ENCODE measurements at regions not wholly inside any gene's neighbourhood (a gene's known extent, or its start where the extent isn't known, plus 50 kb on each side); places are given as distances from the start of the nearest gene placed in this dataset.

DNA sequence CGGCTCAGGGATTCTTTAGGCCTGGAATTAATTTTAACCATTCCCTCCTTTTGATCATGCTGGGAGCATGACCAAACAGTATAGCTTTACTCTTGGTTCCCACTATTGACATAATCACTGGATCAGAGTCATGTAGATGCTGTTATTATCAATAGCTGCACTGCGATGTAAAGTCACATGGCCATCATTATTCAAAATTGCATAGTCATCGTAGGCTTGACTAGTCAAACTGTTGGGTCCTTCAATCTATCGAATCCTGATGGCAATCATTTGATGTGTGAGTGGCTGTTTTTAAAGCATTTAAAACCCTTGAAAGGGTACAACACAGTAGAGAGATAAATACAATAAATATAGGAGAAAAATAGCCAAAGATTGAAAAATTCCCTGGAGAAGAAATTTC is 1194.1 kb downstream of the EFNA5 start:
- H3K4me3 ChIP-seq (ENCODE audit: low read depth, low read length): no peak overlapping the region
- no peaks in the 10 kb centered on the region for H3K27me3 ChIP-seq (ENCODE audit: control insufficient read depth, insufficient read depth, low read length)
- FAIRE-seq: no peak
- TF ChIP-seq, protein P1, sequence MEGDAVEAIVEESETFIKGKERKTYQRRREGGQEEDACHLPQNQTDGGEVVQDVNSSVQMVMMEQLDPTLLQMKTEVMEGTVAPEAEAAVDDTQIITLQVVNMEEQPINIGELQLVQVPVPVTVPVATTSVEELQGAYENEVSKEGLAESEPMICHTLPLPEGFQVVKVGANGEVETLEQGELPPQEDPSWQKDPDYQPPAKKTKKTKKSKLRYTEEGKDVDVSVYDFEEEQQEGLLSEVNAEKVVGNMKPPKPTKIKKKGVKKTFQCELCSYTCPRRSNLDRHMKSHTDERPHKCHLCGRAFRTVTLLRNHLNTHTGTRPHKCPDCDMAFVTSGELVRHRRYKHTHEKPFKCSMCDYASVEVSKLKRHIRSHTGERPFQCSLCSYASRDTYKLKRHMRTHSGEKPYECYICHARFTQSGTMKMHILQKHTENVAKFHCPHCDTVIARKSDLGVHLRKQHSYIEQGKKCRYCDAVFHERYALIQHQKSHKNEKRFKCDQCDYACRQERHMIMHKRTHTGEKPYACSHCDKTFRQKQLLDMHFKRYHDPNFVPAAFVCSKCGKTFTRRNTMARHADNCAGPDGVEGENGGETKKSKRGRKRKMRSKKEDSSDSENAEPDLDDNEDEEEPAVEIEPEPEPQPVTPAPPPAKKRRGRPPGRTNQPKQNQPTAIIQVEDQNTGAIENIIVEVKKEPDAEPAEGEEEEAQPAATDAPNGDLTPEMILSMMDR (IDR thresholded peaks at IDR 0.05; ENCODE audit: insufficient read depth, low read length, severe bottlenecking): no peak
- no peak for DNase-seq (ENCODE audit: low read depth)
- H3K36me3 ChIP-seq (ENCODE audit: control insufficient read depth, insufficient read depth, low read length): no peaks in the 10 kb centered on the region

DNA sequence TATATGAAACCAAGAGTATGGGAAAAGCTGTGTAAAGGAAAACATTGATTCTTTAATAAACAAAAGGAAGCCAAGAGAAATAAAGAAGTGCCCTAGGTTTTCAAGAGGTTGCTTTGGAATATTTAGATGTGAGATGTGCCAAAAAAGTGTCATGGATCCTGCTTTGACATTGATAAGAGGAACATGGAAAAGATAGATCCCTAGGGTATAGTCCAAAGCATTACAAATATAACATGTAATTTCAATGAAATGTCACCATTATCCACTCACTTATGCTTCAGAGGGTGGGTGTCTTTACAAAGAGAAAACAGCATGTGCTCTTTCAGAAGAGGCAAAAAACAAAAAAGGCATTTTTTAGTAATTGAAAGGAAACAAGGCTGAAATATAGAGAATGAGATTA is 1196.7 kb downstream of the EFNA5 start:
- Histone ChIP-seq H3K4me3 (ENCODE audit: low read depth, low read length) (no peak overlapping the region), H3K36me3 (ENCODE audit: control insufficient read depth, insufficient read depth, low read length) (no peaks in the 10 kb centered on the region), H3K27me3 (ENCODE audit: control insufficient read depth, insufficient read depth, low read length) (no peaks in the 10 kb centered on the region)
- DNase-seq (ENCODE audit: low read depth): no peak
- FAIRE-seq: no peak
- TF ChIP-seq, protein P1 (IDR thresholded peaks at IDR 0.05; ENCODE audit: insufficient read depth, low read length, severe bottlenecking): no peak

DNA sequence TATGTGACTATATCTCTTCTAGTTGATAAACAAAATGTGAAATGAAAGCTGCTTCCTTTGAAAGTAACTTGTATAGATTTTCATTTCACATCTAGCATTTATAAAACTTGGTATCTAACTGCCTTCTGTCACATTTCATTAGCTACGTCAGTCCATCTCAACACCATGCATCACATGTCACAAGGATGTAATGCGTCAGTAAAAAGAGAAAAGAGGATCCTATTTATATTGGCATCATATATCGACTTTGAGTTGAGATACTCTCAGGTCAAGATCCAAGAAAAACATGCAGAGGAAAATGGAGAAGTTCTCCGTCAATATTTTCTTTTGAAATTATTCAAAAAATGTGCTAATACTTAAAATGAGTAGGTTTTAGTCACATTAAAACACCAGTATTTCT is 1211.2 kb downstream of the EFNA5 start:
- Histone ChIP-seq H3K4me3 (ENCODE audit: low read depth, low read length) (no peak overlapping the region), H3K36me3 (ENCODE audit: control insufficient read depth, insufficient read depth, low read length) (no peaks in the 10 kb centered on the region), H3K27me3 (ENCODE audit: control insufficient read depth, insufficient read depth, low read length) (no peaks in the 10 kb centered on the region)
- FAIRE-seq (no peak), DNase-seq (ENCODE audit: low read depth) (no peak)
- TF ChIP-seq, protein P1 (IDR thresholded peaks at IDR 0.05; ENCODE audit: insufficient read depth, low read length, severe bottlenecking): no peak

DNA sequence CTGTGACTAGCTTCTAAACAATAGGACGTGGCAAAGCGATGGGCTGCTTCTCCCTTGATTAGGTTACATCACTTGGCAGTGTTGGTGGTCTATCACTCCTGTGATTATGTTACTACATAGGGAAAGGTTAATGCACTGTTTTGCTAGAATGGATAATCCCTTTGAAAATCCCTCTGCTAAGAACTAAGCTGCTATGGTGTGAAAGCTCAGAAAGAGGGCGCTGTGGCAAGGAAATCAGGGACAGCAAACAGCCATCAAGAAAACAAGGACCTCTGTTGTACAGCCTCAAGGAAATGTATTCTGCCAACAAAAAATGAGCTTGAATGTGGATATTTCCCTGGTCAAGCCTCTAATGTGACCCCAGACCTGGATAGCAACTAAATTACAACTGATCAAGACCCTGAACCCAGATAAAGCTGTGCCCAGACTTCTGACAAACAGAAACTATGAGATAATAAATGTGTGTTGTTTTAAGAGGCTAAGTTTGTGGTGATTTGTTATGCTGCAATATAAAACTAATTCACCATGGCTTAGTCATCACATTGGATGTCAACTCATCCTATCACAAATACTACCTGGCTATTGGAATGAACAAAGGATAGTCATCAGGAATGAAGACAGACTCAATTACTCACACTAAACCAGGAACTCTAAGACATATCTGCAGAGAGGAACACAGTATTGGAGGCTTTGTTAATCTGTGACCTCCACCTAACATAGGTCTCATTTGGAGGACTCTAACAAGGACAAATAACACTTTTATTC is 1215.9 kb downstream of the EFNA5 start:
- FAIRE-seq: peak; percentile 80
- DNase-seq (ENCODE audit: low read depth): peak; percentile 98
- H3K36me3 ChIP-seq (ENCODE audit: control insufficient read depth, insufficient read depth, low read length): no peaks in the 10 kb centered on the region
- no peaks in the 10 kb centered on the region for H3K27me3 ChIP-seq (ENCODE audit: control insufficient read depth, insufficient read depth, low read length)
- TF ChIP-seq, protein P1 (IDR thresholded peaks at IDR 0.05; ENCODE audit: insufficient read depth, low read length, severe bottlenecking): peak; percentile 63
- H3K4me3 ChIP-seq (ENCODE audit: low read depth, low read length): no peak overlapping the region

DNA sequence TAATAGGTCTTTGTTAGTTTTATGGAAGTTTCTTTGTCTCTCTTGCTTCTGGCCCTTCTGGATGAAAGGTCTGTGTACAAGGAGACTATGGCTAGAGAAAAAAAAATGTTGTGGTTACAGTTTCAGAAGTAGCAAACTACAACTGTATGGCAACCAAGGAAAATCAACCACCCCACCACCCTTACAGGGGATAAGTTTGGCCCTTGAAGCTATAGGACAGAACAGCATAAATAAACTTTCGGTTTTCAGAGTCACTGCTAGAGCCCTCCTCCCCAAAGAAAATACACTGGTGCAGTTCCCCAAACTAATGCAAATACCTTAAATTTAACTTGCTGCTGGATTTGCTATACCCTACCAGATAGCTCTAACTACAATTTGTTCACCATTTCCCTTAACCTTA is 1216.7 kb downstream of the EFNA5 start:
- Histone ChIP-seq H3K4me3 (ENCODE audit: low read depth, low read length) (no peak overlapping the region), H3K27me3 (ENCODE audit: control insufficient read depth, insufficient read depth, low read length) (no peaks in the 10 kb centered on the region), H3K36me3 (ENCODE audit: control insufficient read depth, insufficient read depth, low read length) (no peaks in the 10 kb centered on the region)
- no peak for DNase-seq (ENCODE audit: low read depth)
- FAIRE-seq: peak; percentile 7
- TF ChIP-seq, protein P1 (IDR thresholded peaks at IDR 0.05; ENCODE audit: insufficient read depth, low read length, severe bottlenecking): no peak

DNA sequence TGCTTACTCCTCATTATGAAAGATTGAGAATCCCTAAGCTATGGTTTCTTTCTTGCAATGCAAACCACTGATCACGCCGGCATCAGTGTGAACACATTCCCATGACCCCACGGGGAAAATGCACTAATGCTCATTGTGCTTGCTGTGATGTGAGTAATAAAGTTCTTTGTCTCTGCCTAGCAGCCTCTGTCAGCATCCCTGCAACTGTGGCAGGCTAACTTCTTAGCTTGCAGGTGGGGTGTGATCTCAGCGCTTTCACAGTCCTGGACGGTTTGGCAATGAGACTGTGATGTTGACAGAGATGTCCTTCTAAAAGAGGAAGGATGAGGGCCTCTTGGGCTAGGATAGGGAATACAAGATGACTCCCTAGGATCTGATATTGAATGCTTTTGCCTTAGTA is 1218.7 kb downstream of the EFNA5 start:
- Histone ChIP-seq H3K36me3 (ENCODE audit: control insufficient read depth, insufficient read depth, low read length) (no peaks in the 10 kb centered on the region), H3K27me3 (ENCODE audit: control insufficient read depth, insufficient read depth, low read length) (no peaks in the 10 kb centered on the region), H3K4me3 (ENCODE audit: low read depth, low read length) (no peak overlapping the region)
- DNase-seq (ENCODE audit: low read depth): no peak
- FAIRE-seq: no peak
- TF ChIP-seq, protein P1 (IDR thresholded peaks at IDR 0.05; ENCODE audit: insufficient read depth, low read length, severe bottlenecking): no peak
